Hematopoietic multipotent progenitor cell treated with erythropoietin and hydrocortisone succinate and interleukin-3 and kit ligand, for 4 days (in vitro differentiated cells): ENCODE measurements at regions not wholly inside any gene's neighbourhood (a gene's known extent, or its start where the extent isn't known, plus 50 kb on each side); places are given as distances from the start of the nearest gene placed in this dataset.

ENCODE experiments used
- DNase-seq: peaks from one replicate; pipeline ENCODE4 v3.0.0-alpha.2; 2015

GRCh38 chr14:53608369-53608768, 348.3 kb downstream of the BMP4 start:
- DNase-seq = no peak

GRCh38 chr14:53606203-53606602, 350.4 kb downstream of the BMP4 start:
- DNase-seq = no peak

- no peak for DNase-seq
Observed at GRCh38 chr14:53605562-53605961, 351.1 kb downstream of the BMP4 start.

- DNase-seq = no peak
Observed at GRCh38 chr14:53603994-53604393, 352.6 kb downstream of the BMP4 start.

GRCh38 chr14:53601409-53601808, 355.2 kb downstream of the BMP4 start:
- DNase-seq = no peak

DNA sequence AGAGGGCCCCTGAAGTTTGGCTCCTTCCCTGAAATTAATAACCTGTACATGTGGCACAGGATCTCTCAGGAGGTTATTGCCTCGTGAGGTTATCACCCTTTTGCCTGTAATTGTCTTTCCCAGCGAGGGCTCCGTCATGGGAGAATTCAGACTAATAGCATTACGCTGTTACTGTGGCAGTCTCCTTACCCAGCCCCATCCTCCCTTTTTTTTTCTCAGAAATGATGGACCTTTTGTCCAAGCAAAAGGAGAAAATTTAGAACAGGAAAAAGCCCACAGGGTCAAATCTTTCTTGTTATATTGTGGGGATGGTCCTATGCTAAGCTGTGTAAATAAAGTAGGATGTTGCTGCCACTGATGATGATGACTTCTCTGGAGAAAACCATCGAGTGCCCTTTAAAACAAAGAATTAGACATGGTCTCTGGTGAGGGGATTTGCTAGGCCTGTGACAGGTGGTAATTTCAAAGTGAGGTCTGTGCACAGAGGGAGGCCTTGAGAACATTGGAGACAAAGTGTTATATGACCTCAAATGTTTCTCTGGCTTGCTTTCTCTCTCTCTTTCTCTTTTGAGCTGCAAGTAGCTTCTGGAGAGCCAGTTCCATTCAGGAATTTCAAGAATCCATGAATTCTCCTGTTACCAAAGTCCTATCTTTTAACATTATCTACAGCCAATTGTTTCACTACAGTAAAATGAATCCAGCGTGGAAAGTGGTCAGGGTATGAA, 357.2 kb downstream of the BMP4 start:
- DNase-seq = no peak

DNA sequence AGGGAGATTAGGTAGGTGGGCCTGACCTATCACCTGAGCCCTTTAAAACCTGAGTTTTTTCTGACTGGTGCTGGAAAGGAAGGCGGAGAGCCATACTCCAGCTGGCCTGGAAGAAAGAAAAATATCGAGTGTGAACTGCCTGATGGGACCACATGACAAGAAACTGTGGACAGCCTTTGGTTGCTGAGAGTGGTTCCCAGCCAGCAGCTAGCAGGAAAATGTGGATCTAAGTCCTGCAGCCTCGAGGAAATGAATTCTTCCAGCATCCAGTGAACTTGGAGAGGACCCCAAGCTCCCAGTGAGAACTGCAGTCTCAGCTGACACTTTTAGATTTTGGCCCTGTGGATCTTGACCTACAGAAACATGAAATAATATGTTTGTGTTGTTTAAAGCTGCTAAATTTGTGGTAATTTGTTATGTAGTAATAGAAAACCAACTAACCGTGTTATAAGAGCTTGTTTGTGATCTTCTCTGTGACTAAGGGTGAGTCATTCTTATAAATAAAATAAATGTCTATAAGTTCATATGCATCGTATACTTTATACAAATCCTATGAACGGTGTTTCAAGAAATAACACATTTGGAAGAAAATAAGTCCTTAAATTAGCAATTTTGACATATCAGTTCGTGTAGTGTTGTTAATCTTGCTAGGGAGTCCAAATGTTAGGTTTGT, 359.6 kb downstream of the BMP4 start:
- DNase-seq = no peak

- no peak for DNase-seq
Observed at GRCh38 chr14:53591816-53592215, 364.8 kb downstream of the BMP4 start.

- DNase-seq = no peak
Observed at GRCh38 chr14:53581504-53581903, 375.1 kb downstream of the BMP4 start.

DNA sequence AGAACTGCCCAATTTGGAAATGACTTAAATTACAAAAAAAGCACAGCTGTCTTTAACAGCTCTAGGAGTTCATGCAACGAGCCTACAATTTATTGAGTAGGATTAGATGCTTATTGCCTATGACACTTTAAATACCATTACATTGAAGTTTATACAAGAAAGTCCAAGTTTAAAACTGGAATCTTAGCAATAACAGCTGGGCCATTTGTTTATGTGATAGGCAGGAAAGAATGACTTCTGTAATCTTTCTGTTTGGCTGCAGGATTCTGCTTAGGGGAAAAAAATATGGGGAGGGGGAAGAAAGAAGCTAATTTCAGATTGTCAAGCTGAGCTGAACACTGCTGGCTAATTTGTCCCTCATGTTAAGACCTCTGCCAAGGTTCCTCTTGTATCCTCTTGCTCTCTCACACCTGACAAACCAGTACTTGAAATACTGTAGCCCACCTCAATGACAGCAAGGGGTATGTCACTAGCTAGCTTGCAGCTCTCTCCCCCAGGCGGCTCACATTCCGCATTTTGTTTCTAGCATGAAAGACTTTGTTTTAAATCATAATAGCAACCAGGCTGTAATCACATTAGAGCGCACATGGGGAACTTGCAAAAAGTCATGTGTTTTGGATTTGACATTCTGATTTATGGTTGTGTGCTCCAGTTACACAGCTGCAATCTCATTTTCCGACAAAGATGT, 384.8 kb downstream of the BMP4 start:
- peak; percentile 28 for DNase-seq

- no peak for DNase-seq
Observed at GRCh38 chr14:53570411-53571387, 385.9 kb downstream of the BMP4 start.

DNA sequence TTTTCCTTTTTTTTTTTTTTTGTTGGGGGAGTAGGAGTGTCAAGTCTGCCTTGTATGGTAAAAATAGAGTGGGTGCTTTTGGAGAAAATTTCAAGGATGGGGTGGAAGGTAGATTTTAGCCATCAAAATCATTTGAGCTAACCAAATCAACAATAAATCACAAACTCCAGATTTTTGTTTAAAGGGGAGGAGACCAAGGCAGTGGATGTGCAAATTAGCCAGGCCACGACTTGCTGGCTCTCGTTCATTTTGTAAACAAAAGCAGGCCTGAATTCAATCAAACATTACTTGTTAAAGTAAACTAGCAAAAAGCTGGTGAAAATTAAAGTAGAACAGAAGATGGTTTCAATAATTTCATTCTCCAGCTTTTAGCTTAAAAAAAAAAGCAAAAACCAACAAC, 387.2 kb downstream of the BMP4 start:
- DNase-seq = no peak

- no peak for DNase-seq
Observed at GRCh38 chr14:53567236-53567780, 389.3 kb downstream of the BMP4 start.

- peak; percentile 13 for DNase-seq
Observed at GRCh38 chr14:53564870-53565269, 391.8 kb downstream of the BMP4 start.

- no peak for DNase-seq
Observed at GRCh38 chr14:53563628-53564027, 393.0 kb downstream of the BMP4 start.

GRCh38 chr14:53553221-53553620, 400.1 kb upstream of the DDHD1 start:
- no peak for DNase-seq

DNA sequence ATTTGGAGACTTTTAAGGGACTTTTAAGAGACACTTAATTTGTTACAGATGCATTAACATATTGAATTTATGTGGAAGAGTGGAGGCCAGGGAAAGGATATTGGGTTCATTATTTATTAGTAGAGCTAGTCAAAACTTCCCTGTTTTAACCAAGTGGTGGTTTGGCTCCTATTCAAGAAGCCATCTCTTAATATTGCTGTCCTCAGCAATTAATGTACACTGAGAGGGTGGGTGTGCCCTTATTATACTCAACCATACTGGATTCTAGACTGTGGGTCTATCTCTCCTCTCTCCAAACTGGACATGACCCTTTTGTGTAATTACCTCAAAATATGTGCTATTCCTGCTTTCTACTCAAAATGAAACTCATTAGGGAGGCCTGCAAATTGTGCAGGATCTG, 398.7 kb upstream of the DDHD1 start:
- DNase-seq = no peak

DNA sequence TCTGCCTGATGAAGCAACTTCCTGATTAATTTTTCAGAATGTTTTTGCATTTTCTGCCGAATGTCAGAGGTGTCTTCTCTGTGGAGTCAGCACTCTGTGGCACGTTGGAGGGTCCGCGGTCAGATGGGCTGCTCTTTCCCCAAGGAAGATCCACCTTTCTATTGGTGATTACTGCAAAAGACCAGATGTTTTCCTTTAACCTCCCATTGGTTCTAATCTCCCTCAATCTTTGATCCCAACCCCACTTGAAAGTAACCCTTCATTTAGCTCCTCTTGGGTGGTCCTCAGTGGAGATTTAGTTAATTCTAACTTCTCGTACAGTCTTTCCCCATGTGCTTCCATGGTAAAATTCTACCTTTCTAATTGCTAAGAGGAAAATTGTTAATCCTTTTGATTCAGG, 397.7 kb upstream of the DDHD1 start:
- no peak for DNase-seq

GRCh38 chr14:53549956-53550355, 396.8 kb upstream of the DDHD1 start:
- DNase-seq = no peak

GRCh38 chr14:53547593-53547992, 394.5 kb upstream of the DDHD1 start:
- no peak for DNase-seq

- DNase-seq = no peak
Observed at GRCh38 chr14:53545217-53545616, 392.1 kb upstream of the DDHD1 start.

DNA sequence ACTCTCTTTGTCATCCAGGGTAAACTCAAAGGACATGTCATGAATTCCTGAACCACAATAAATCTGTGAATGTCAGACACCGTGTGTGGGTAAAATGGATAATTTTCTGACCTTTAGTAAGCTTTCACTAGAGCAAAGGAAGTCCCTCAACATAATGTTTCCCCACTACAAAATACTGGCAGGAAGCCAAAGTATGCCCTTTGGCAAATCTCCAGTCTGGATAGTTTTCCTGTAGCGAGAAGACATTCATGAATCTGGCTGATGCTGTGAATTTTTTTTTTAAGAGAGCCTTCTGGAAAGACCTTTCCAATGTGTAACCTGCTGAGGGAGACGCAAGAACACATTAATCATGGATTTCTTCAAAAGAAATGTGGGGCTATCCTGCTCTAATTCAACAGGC, 389.6 kb upstream of the DDHD1 start:
- peak; percentile 3 for DNase-seq

DNA sequence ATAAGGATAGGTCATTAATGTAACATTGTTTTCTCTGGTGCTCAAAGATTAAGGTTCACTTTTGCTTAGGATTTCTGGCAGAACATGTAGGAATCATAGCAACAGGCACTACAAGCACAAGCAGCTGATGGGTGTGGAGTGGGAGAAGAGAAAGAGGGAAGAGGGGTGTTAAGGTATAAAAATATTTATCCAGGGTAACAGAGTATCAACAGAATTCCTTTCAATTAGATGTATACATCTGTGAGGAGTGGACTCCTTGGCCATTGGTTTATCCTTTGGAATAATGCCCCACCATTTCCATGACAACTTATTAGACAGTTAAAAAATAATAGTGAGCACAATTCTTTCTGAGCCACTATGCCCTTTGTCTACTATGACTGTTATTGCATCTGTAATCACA, 388.3 kb upstream of the DDHD1 start:
- DNase-seq = no peak
